Ovary (tissue), 7 donors: ENCODE measurements at regions not wholly inside any gene's neighbourhood (a gene's known extent, or its start where the extent isn't known, plus 50 kb on each side); places are given as distances from the start of the nearest gene placed in this dataset.

Experiments used
- DNase-seq, 5 donors: peaks; one replicate each; pipeline ENCODE4 v3.0.0-alpha.2; 2019 to 2020
- H3K27ac ChIP-seq, 2 donors: fragments of 200-600 bp; one replicate each; pipeline versions ENCODE4 v1.5.1 to v1.8.0; 2019 to 2022
- H3K27me3 ChIP-seq: fragments of 200-600 bp; one replicate; pipeline ENCODE4 v1.8.0; 2022
- H3K36me3 ChIP-seq: fragments of 200-600 bp; sonication (generic); one replicate; pipeline ENCODE4 v1.5.1; 2019
- H3K4me1 ChIP-seq: one replicate; pipeline ENCODE4 v1.8.1; 2013; ENCODE audit warnings: mild to moderate bottlenecking, moderate library complexity; ENCODE audit not compliant: insufficient read depth
- H3K4me3 ChIP-seq: fragments of 200-600 bp; sonication (generic); one replicate; pipeline ENCODE4 v1.5.1; 2017
- H3K9me3 ChIP-seq, 2 donors: fragments of 200-600 bp in 1 of 2; sonication (generic) in 1 of 2; one replicate each; pipeline versions ENCODE4 v1.5.1 to v1.8.1; 2013 to 2019; ENCODE audit warnings: mild to moderate bottlenecking in 1 of 2, moderate library complexity in 1 of 2
- CTCF ChIP-seq, 3 donors: fragments of 450-650 bp in 2 of 3; fragments of 200-600 bp in 1 of 3; IDR thresholded peaks; one replicate each; pipeline versions ENCODE4 v1.5.1 to v1.8.0; 2016 to 2022; ENCODE audit warnings: antibody characterized with exemption in 3 of 3, mild to moderate bottlenecking in 1 of 3
- EP300 ChIP-seq: sonication (generic); formaldehyde crosslinking; IDR thresholded peaks from one replicate; pipeline ENCODE4 v1.6.1; 2017; ENCODE audit warnings: antibody characterized with exemption
- POLR2A ChIP-seq: fragments of 450-650 bp; IDR thresholded peaks from one replicate; pipeline ENCODE4 v1.6.1; 2017; ENCODE audit warnings: antibody characterized with exemption, mild to moderate bottlenecking, moderate library complexity
- WGBS, 3 donors: extraction: QIAGEN DNeasy Blood & Tissue Kit in 1 of 3; methylation state at CpG; one replicate each; pipeline versions ENCODE4 v1.1.5 to v1.1.7; 2013 to 2017; 5-methylcytosine and 5-hydroxymethylcytosine counted together
- intact Hi-C, 4 donors: fragments of 100-400 bp; cut with DNase I; formaldehyde crosslinking; loops; one replicate each; pipeline versions ENCODE4 v1.11.0 to v1.15.1; 2022 to 2023
- donor health status: DM: no; HTN: no; CAD: no; lungs with moderate emphysema.
- donor health status: DM: no; HTN: no; CAD: no.
- donor health status: Bipolar disorder and iron deficiency.
- donor health status: DM: no; HTN: no; CAD: no.
- donor health status: DM: yes; HTN: yes; CAD: no.

DNA sequence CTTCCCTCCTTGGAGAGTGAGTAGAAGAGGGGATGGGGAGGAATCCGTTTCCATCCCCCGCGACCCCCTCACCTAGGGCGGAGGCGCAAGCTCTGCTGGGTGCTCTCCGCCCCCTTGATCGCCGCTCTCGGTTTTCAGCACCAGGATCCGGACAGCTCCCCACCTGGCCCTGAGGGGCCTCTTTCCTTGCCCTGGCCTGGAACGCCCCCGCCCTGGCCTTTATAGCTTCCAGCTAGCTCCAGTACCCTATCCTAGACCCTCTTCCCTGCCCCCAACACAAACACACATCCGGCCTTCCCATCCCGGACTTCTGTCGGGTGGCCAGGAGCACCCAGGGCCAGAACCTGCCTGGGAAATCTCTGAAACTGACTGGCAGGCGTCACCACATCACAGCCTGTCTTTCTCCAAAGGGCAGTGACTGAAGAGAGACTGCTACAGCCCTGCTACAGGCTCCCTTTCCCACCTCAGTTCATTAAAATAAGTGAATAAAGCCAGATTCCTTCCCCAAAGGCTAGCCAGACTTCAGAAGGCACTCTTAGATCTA, 72.3 kb upstream of the LEP start:
- no peak overlapping the region for H3K27ac ChIP-seq
- H3K4me3 ChIP-seq = no peak overlapping the region
- intact Hi-C loops = no loop called here
- no peaks in the 10 kb centered on the region for H3K36me3 ChIP-seq
- no peak for TF ChIP-seq CTCF (IDR thresholded peaks at IDR 0.05)
- no peak for TF ChIP-seq EP300
- no peak for TF ChIP-seq POLR2A
- no peaks in the 10 kb centered on the region for H3K9me3 ChIP-seq
- peaks cover 3% of the 10 kb centered on the region for H3K4me1 ChIP-seq
- WGBS, 3 donors = 6 to 7% (median 6%) methylated on average over 16 of the region's 16 CpGs
- DNase-seq = peak in 3 of 5 donors; percentile 30 to 67 (median 63)
- H3K27me3 ChIP-seq = no peaks in the 10 kb centered on the region

DNA sequence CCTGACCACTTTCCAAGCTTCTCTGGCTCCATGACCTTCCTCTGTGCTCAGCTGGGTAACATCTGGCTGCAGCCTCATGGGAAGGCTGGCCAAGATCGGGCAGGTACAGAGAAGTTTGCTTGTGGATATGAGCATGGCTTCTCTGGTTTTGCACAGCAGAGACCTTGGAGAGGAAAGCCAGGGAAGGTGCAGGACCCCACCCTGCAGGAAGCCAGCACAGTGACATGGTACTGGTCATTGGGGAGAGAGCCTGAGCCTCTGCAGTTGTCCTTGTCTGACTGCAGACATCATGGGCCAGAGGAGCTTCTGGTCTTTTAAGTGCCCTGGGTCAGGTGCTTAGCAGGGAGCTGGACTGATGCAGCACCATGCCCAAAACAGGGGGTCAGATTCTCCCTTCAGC, 70.6 kb upstream of the LEP start:
- no peak overlapping the region for H3K27ac ChIP-seq
- DNase-seq = no peak
- 34 to 58% (median 38%) methylated on average over 1 of the region's 1 CpG for WGBS, 3 donors
- H3K27me3 ChIP-seq = no peaks in the 10 kb centered on the region
- H3K4me1 ChIP-seq = peaks cover 3% of the 10 kb centered on the region
- no peaks in the 10 kb centered on the region for H3K9me3 ChIP-seq
- intact Hi-C loops = no loop called here
- TF ChIP-seq CTCF (IDR thresholded peaks at IDR 0.05) = no peak
- no peak for TF ChIP-seq POLR2A
- no peak for TF ChIP-seq EP300
- H3K4me3 ChIP-seq = no peak overlapping the region
- no peaks in the 10 kb centered on the region for H3K36me3 ChIP-seq

- no peaks in the 10 kb centered on the region for H3K27me3 ChIP-seq
- H3K36me3 ChIP-seq = no peaks in the 10 kb centered on the region
- no peak for TF ChIP-seq CTCF (IDR thresholded peaks at IDR 0.05)
- TF ChIP-seq EP300 = no peak
- no peak for TF ChIP-seq POLR2A
- no peaks in the 10 kb centered on the region for H3K9me3 ChIP-seq
- no peak overlapping the region for H3K27ac ChIP-seq
- no peak for DNase-seq
- H3K4me3 ChIP-seq = no peak overlapping the region
- WGBS, 3 donors = 51 to 61% (median 56%) methylated on average over 10 of the region's 10 CpGs
- intact Hi-C loops = no loop called here
- peaks cover 1% of the 10 kb centered on the region for H3K4me1 ChIP-seq
Measured at GRCh38 chr7:128171342-128171918, 69.6 kb upstream of the LEP start.

- Histone ChIP-seq H3K4me1 (no peaks in the 10 kb centered on the region), H3K27ac (no peak overlapping the region), H3K4me3 (no peak overlapping the region), H3K36me3 (no peaks in the 10 kb centered on the region), H3K9me3 (no peaks in the 10 kb centered on the region), H3K27me3 (no peaks in the 10 kb centered on the region)
- TF ChIP-seq EP300 = no peak
- no peak for TF ChIP-seq CTCF (IDR thresholded peaks at IDR 0.05)
- TF ChIP-seq POLR2A = no peak
- no peak for DNase-seq
- intact Hi-C loops = no loop called here
- 41 to 57% (median 53%) methylated on average over 7 of the region's 7 CpGs for WGBS, 3 donors
Measured at GRCh38 chr7:128172151-128172550, 68.9 kb upstream of the LEP start.
